SK-N-MC (cell line): ENCODE measurements at regions not wholly inside any gene's neighbourhood (a gene's known extent, or its start where the extent isn't known, plus 50 kb on each side); places are given as distances from the start of the nearest gene placed in this dataset.

ENCODE experiments used
- EZH2 ChIP-seq: fragments of 200-600 bp; sonication (generic); IDR thresholded peaks from one replicate; pipeline ENCODE4 v1.6.1; 2017; ENCODE audit warnings: antibody characterized with exemption
- FOXP2 ChIP-seq: optimal IDR thresholded peaks from 2 replicates; pipeline ENCODE3; 2011; ENCODE audit warnings: mild to moderate bottlenecking, moderate library complexity; ENCODE audit not compliant: insufficient read depth; ENCODE audit errors: extremely low read length, control extremely low read depth
- POLR2AphosphoS5 ChIP-seq: IDR thresholded peaks from 2 replicates; pipeline ENCODE4 v1.6.1; 2012; ENCODE audit warnings: mild to moderate bottlenecking, low read depth, low read length, borderline replicate concordance

DNA sequence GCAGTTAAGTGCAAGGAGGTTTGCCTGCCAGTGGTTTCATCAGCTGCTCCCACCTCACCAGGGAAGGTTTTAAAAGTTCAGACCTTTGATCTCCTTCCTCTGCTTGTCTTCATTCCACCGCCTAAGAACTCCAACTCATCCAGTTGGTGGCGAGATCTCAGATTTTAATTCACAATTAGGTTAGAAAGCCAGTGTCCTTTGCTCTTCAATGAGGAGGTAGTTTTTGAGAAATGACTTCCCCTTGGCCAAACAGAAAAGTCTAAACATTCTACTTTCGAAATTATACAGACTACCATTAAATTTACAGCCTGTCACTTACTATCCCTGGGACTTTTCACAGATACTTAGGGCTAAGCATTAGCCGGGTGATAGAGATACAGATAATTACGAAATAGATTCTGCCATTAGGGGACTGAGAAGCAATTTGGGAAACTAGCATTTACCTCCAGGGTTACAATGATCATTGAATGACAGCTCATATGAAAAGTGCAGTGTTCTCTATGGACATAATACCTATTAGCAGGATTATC, 513.4 kb upstream of the GHITM start:
- no peak for TF ChIP-seq POLR2AphosphoS5
- TF ChIP-seq EZH2 = no peak
- TF ChIP-seq FOXP2 = no peak
